ENCODE measurements at regions not wholly inside any gene's neighbourhood (a gene's known extent, or its start where the extent isn't known, plus 50 kb on each side); places are given as distances from the start of the nearest gene placed in this dataset.

DNA sequence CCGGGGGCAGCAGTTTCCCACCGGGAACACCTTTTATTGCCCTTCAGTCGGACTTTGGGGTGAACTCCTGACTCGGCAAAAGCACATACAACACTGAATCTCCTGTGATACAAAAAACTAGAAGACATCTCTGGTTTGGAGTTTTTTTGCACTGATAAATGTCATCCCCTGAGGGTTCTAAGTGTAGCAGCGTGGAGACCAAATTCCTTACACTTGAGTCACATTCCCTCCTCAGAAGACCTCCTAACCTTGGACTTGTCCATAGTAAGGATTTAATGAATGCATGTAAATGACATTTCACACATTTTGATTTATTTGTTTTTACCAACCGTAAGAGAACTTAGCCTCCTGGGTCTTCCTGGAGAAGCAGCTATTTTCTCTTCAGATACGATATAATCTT is 54.0 kb upstream of the GPR45 start:
- no peak for DNase-seq
- no peaks in the 10 kb centered on the region for H3K27me3 ChIP-seq (replicated peaks; ENCODE audit: insufficient read depth, low read length)
- H3K27ac ChIP-seq (ENCODE audit: low read length): no peak overlapping the region
- H3K36me3 ChIP-seq (replicated peaks; ENCODE audit: insufficient read depth, low read length): no peaks in the 10 kb centered on the region
- H3K9me2 ChIP-seq (replicated peaks; ENCODE audit: insufficient read depth, low read length): no peaks in the 10 kb centered on the region
- no peaks in the 10 kb centered on the region for H3F3A ChIP-seq (ENCODE audit: insufficient read depth, low read length)
- no peaks in the 10 kb centered on the region for H3K9me3 ChIP-seq (replicated peaks; ENCODE audit: insufficient read depth, low read length)
- no peaks in the 10 kb centered on the region for H3K79me2 ChIP-seq (ENCODE audit: low read length)
- no peak for TF ChIP-seq EZH2 (optimal IDR thresholded peaks at IDR 0.05; ENCODE audit: low read depth, low read length)
- TF ChIP-seq CTCF (IDR thresholded peaks at IDR 0.05; ENCODE audit: low read length): no peak
- TF ChIP-seq EZH2phosphoT487 (IDR thresholded peaks at IDR 0.05; ENCODE audit: low read length): no peak
- H2AFZ ChIP-seq (ENCODE audit: low read length): no peak overlapping the region
- peaks cover 14% of the 10 kb centered on the region for H3K4me1 ChIP-seq (ENCODE audit: low read length)
- no peak overlapping the region for H3K4me3 ChIP-seq (ENCODE audit: low read length)
- H4K20me1 ChIP-seq (ENCODE audit: insufficient read depth, low read length): no peaks in the 10 kb centered on the region
- no peak overlapping the region for H3K4me2 ChIP-seq (ENCODE audit: low read depth, low read length)
- no peak overlapping the region for H3K9ac ChIP-seq (ENCODE audit: low read length)

DNA sequence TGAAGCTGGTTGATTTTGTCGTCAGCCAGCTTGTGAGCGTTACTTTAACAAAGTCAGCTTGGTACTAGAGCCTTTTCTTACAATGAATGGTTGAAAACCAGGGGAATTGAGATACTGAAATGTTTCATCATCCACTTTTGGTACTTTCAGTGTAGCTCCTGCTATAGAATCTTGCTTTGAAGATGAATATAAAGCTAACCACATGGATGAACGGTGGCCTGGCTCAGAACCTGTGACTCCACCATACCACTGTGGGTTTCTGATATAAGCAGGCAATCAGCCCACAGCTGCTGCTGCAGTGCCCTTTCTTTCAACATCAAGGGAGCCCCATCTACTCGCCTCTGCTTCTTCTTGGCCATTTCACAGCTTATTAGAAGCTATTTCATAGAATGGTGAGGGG is 53.2 kb upstream of the GPR45 start:
- no peaks in the 10 kb centered on the region for H3K9me3 ChIP-seq (replicated peaks; ENCODE audit: insufficient read depth, low read length)
- H3K4me3 ChIP-seq (ENCODE audit: low read length): no peak overlapping the region
- no peak overlapping the region for H3K27ac ChIP-seq (ENCODE audit: low read length)
- no peak overlapping the region for H2AFZ ChIP-seq (ENCODE audit: low read length)
- DNase-seq: no peak
- no peaks in the 10 kb centered on the region for H3F3A ChIP-seq (ENCODE audit: insufficient read depth, low read length)
- no peaks in the 10 kb centered on the region for H3K27me3 ChIP-seq (replicated peaks; ENCODE audit: insufficient read depth, low read length)
- no peaks in the 10 kb centered on the region for H4K20me1 ChIP-seq (ENCODE audit: insufficient read depth, low read length)
- H3K79me2 ChIP-seq (ENCODE audit: low read length): no peaks in the 10 kb centered on the region
- no peak overlapping the region for H3K9ac ChIP-seq (ENCODE audit: low read length)
- TF ChIP-seq EZH2phosphoT487 (IDR thresholded peaks at IDR 0.05; ENCODE audit: low read length) (no peak), CTCF (IDR thresholded peaks at IDR 0.05; ENCODE audit: low read length) (no peak), EZH2 (optimal IDR thresholded peaks at IDR 0.05; ENCODE audit: low read depth, low read length) (no peak)
- H3K4me2 ChIP-seq (ENCODE audit: low read depth, low read length): no peak overlapping the region
- peaks cover 13% of the 10 kb centered on the region for H3K4me1 ChIP-seq (ENCODE audit: low read length)
- no peaks in the 10 kb centered on the region for H3K9me2 ChIP-seq (replicated peaks; ENCODE audit: insufficient read depth, low read length)
- no peaks in the 10 kb centered on the region for H3K36me3 ChIP-seq (replicated peaks; ENCODE audit: insufficient read depth, low read length)

Measured in MM.1S (cell line).